Body of pancreas (tissue), 4 donors: ENCODE measurements at regions not wholly inside any gene's neighbourhood (a gene's known extent, or its start where the extent isn't known, plus 50 kb on each side); places are given as distances from the start of the nearest gene placed in this dataset.

Source experiments
- CTCF ChIP-seq, 7 experiments: fragments of 450-650 bp in 4 of 7; fragments of 200-600 bp in 3 of 7; sonication (generic) in 3 of 7; IDR thresholded peaks; one replicate each; pipeline ENCODE4 v1.5.1; 2016 to 2019; ENCODE audit warnings: antibody characterized with exemption in 7 of 7
- POLR2A ChIP-seq, 3 donors: fragments of 450-650 bp; IDR thresholded peaks; one replicate each; pipeline ENCODE4 v1.6.1; 2016; ENCODE audit warnings: antibody characterized with exemption in 3 of 3, mild to moderate bottlenecking in 2 of 3

DNA sequence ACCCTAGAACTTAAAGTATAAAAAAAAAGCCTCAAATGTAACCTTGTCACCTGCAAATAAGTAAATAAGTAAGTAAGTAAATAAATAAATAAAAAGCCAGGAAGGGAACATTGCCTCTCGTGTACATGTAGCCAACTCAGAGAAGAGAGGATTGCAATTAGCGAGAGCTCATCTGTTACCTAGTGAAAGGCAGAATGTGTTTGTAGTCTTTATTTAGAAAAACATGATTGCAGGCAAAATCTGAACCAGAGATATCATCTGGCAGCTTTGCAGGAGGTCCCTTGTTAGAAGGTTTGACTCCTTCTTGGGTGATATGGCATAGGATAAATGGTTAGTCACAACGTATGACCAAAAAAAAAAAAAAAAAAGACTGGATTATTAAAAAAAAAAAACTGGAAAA lies 71.6 kb upstream of the SYN2 start:
- TF ChIP-seq CTCF (IDR thresholded peaks at IDR 0.05) = no peak
- TF ChIP-seq POLR2A (IDR thresholded peaks at IDR 0.05) = no peak
